Tibial nerve (tissue), 4 donors: ENCODE measurements at regions not wholly inside any gene's neighbourhood (a gene's known extent, or its start where the extent isn't known, plus 50 kb on each side); places are given as distances from the start of the nearest gene placed in this dataset.

Experiments used
- DNase-seq, 2 donors: peaks; one replicate each; pipeline ENCODE4 v3.0.0-alpha.2; 2019; ENCODE audit warnings: low spot score in 2 of 2
- H3K27ac ChIP-seq, 4 donors: fragments of 200-600 bp; sonication (generic) in 3 of 4; one replicate each; pipeline ENCODE4 v1.5.1; 2017 to 2019; ENCODE audit warnings: mild to moderate bottlenecking in 1 of 4
- H3K27me3 ChIP-seq, 2 donors: fragments of 200-600 bp; sonication (generic) in 1 of 2; one replicate each; pipeline versions ENCODE4 v1.5.1 to v1.6.0; 2017 to 2019
- H3K36me3 ChIP-seq, 3 donors: fragments of 200-600 bp; sonication (generic); one replicate each; pipeline ENCODE4 v1.5.1; 2018 to 2019
- H3K4me1 ChIP-seq, 4 donors: fragments of 200-600 bp; sonication (generic) in 3 of 4; one replicate each; pipeline ENCODE4 v1.5.1; 2017 to 2019
- H3K4me3 ChIP-seq, 4 donors: fragments of 200-600 bp; sonication (generic) in 3 of 4; one replicate each; pipeline ENCODE4 v1.5.1; 2017 to 2019; ENCODE audit warnings: mild to moderate bottlenecking in 1 of 4, moderate library complexity in 1 of 4
- H3K9me3 ChIP-seq, 4 donors: fragments of 200-600 bp; sonication (generic) in 3 of 4; one replicate each; pipeline ENCODE4 v1.5.1; 2017 to 2019
- EP300 ChIP-seq, 2 donors: sonication (generic); formaldehyde crosslinking; IDR thresholded peaks; one replicate each; pipeline ENCODE4 v1.6.1; 2017; ENCODE audit warnings: antibody characterized with exemption in 2 of 2, mild to moderate bottlenecking in 1 of 2
- POLR2A ChIP-seq, 2 donors: fragments of 450-650 bp; IDR thresholded peaks; one replicate each; pipeline ENCODE4 v1.6.1; 2017; ENCODE audit warnings: antibody characterized with exemption in 2 of 2, mild to moderate bottlenecking in 2 of 2, moderate library complexity in 2 of 2
- WGBS, 2 donors: methylation state at CpG; one replicate each; pipeline ENCODE4 v1.1.5; 2018; 5-methylcytosine and 5-hydroxymethylcytosine counted together
- TF ChIP-seq, protein P1 (sequence below), 5 experiments: fragments of 200-600 bp in 3 of 5; fragments of 450-650 bp in 2 of 5; sonication (generic) in 3 of 5; IDR thresholded peaks; one replicate each; pipeline ENCODE4 v1.5.1; 2016 to 2019; ENCODE audit warnings: antibody characterized with exemption in 5 of 5, mild to moderate bottlenecking in 3 of 5, moderate library complexity in 2 of 5

GRCh38 chr18:55713707-55714106 lies 125.7 kb upstream of the TCF4 start:
- TF ChIP-seq EP300 (IDR thresholded peaks at IDR 0.05) (no peak), POLR2A (IDR thresholded peaks at IDR 0.05) (no peak)
- TF ChIP-seq, protein P1, sequence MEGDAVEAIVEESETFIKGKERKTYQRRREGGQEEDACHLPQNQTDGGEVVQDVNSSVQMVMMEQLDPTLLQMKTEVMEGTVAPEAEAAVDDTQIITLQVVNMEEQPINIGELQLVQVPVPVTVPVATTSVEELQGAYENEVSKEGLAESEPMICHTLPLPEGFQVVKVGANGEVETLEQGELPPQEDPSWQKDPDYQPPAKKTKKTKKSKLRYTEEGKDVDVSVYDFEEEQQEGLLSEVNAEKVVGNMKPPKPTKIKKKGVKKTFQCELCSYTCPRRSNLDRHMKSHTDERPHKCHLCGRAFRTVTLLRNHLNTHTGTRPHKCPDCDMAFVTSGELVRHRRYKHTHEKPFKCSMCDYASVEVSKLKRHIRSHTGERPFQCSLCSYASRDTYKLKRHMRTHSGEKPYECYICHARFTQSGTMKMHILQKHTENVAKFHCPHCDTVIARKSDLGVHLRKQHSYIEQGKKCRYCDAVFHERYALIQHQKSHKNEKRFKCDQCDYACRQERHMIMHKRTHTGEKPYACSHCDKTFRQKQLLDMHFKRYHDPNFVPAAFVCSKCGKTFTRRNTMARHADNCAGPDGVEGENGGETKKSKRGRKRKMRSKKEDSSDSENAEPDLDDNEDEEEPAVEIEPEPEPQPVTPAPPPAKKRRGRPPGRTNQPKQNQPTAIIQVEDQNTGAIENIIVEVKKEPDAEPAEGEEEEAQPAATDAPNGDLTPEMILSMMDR (IDR thresholded peaks at IDR 0.05): no peak
- no peak overlapping the region for H3K27ac ChIP-seq
- H3K27me3 ChIP-seq: no peaks in the 10 kb centered on the region
- H3K36me3 ChIP-seq: no peaks in the 10 kb centered on the region
- H3K4me1 ChIP-seq: no peaks in the 10 kb centered on the region
- H3K4me3 ChIP-seq: no peak overlapping the region
- DNase-seq: no peak
- H3K9me3 ChIP-seq: peaks cover 0 to 40% (median 9%) of the 10 kb centered on the region in 4 donors

DNA sequence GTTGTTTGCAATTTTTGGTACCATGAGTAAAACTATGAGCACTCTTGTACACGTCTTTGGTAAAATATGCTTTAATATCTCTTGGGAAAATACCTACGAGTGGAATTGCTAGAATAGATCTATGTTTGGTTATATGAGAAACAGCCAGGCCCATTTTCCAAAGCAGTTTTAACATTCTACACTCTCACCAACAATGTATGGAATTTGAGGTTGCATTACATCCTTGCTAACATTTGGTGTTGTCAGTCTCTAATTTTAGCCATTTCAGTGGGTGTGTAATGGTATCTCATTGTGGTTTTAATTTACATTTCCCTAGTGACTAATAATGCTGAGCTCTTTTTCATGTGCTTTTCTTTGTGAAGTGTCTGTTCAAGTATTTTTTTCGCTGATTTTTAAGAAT lies 118.9 kb upstream of the TCF4 start:
- no peak for DNase-seq
- Histone ChIP-seq H3K4me1 (no peaks in the 10 kb centered on the region), H3K27ac (no peak overlapping the region), H3K36me3 (no peaks in the 10 kb centered on the region), H3K9me3 (peaks cover 0 to 16% (median 5%) of the 10 kb centered on the region in 4 donors), H3K4me3 (no peak overlapping the region), H3K27me3 (no peaks in the 10 kb centered on the region)
- 56 to 67% methylated on average over 3 of the region's 3 CpGs for WGBS, 2 donors
- TF ChIP-seq, protein P1 (IDR thresholded peaks at IDR 0.05): no peak
- no peak for TF ChIP-seq POLR2A (IDR thresholded peaks at IDR 0.05)

- peaks cover 0 to 2% (median 0%) of the 10 kb centered on the region in 4 donors for H3K9me3 ChIP-seq
- TF ChIP-seq EP300 (IDR thresholded peaks at IDR 0.05) (no peak), POLR2A (IDR thresholded peaks at IDR 0.05) (no peak)
- TF ChIP-seq, protein P1 (IDR thresholded peaks at IDR 0.05): no peak
- WGBS, 2 donors: 40 to 45% methylated on average over 5 of the region's 5 CpGs
- H3K27me3 ChIP-seq: no peaks in the 10 kb centered on the region
- H3K4me1 ChIP-seq: no peaks in the 10 kb centered on the region
- no peak for DNase-seq
- no peak overlapping the region for H3K4me3 ChIP-seq
- no peaks in the 10 kb centered on the region for H3K36me3 ChIP-seq
- no peak overlapping the region for H3K27ac ChIP-seq
These were observed 111.3 kb upstream of the TCF4 start for GRCh38 chr18:55699233-55699765.

DNA sequence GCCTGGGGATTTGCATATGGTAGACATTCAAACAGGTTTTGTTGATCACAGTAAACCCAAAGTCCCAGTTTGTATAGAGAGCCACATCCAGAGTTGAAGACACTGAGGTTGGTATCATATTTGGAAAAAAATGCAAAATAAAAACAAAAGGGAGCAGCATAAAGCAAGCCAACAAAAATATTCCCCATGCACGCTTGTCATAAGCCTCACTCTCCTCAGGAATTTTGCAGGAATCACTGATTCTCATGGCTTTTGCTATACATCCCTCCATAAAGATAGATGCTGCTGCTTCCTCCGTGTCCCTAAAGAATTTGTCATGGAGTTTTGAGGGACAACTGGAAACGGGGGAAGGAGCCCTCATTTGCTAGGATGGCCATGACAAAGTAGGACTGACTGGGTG lies 108.8 kb upstream of the TCF4 start:
- Histone ChIP-seq H3K27ac (no peak overlapping the region), H3K4me1 (no peaks in the 10 kb centered on the region), H3K4me3 (no peak overlapping the region), H3K9me3 (no peaks in the 10 kb centered on the region), H3K27me3 (no peaks in the 10 kb centered on the region), H3K36me3 (no peaks in the 10 kb centered on the region)
- DNase-seq: no peak
- 59% methylated on average over 3 of the region's 3 CpGs for WGBS, 2 donors
- TF ChIP-seq POLR2A (IDR thresholded peaks at IDR 0.05) (no peak), EP300 (IDR thresholded peaks at IDR 0.05) (no peak)
- TF ChIP-seq, protein P1 (IDR thresholded peaks at IDR 0.05): no peak

DNA sequence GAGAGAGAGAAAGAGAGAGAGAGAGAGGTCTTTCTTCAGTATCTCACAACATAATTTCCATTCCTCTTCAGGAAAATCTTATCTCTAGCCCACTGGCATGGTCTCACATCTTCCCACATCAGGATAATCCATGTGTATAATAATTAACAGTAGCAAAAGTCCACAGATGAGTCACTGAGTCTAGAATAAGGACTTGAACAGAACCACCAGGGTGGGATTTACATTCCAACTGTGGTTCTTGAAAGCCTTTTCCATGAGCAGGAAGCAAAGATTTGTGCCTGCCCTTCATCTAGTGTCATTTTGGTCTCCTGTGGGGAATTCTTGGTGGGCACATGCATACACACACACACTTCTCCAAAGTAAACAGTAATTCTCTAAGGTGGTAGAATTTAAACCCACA lies 107.1 kb upstream of the TCF4 start:
- no peak overlapping the region for H3K4me3 ChIP-seq
- no peak for DNase-seq
- no peaks in the 10 kb centered on the region for H3K27me3 ChIP-seq
- TF ChIP-seq, protein P1 (IDR thresholded peaks at IDR 0.05): no peak
- no peak for TF ChIP-seq POLR2A (IDR thresholded peaks at IDR 0.05)
- no peak for TF ChIP-seq EP300 (IDR thresholded peaks at IDR 0.05)
- H3K9me3 ChIP-seq: no peaks in the 10 kb centered on the region
- no peak overlapping the region for H3K27ac ChIP-seq
- no peaks in the 10 kb centered on the region for H3K36me3 ChIP-seq
- H3K4me1 ChIP-seq: no peaks in the 10 kb centered on the region
